GM23338 (cell line): ENCODE measurements at regions not wholly inside any gene's neighbourhood (a gene's known extent, or its start where the extent isn't known, plus 50 kb on each side); places are given as distances from the start of the nearest gene placed in this dataset.

Experiments used
- CTCF ChIP-seq, 2 experiments: fragments of 200-600 bp in 1 of 2; sonication (generic) in 1 of 2; conservative IDR thresholded peaks; 2 replicates each; pipeline versions ENCODE4 v1.5.1 to v1.6.1; 2016 to 2017; ENCODE audit warnings: antibody characterized with exemption in 2 of 2, low read depth in 2 of 2, mild to moderate bottlenecking in 2 of 2, moderate library complexity in 1 of 2
- EZH2phosphoT487 ChIP-seq: fragments of 200-600 bp; sonication (generic); IDR thresholded peaks from one replicate; pipeline ENCODE4 v1.8.1; 2018; ENCODE audit warnings: antibody characterized with exemption; ENCODE audit not compliant: unreplicated experiment
- POLR2AphosphoS5 ChIP-seq: IDR thresholded peaks from 2 replicates; pipeline ENCODE4 v1.6.1; 2016; ENCODE audit warnings: antibody characterized with exemption, low read depth

- TF ChIP-seq CTCF (conservative IDR thresholded peaks at IDR 0.05; ENCODE audit: low read depth in 2 of 2) (no peak), POLR2AphosphoS5 (no peak), EZH2phosphoT487 (no peak)
Measured at GRCh38 chr19:28961772-28962500, 251.0 kb downstream of the UQCRFS1 start.
